Mesenchymal stem cell (in vitro differentiated cells and primary cell): ENCODE measurements at regions not wholly inside any gene's neighbourhood (a gene's known extent, or its start where the extent isn't known, plus 50 kb on each side); places are given as distances from the start of the nearest gene placed in this dataset.
"Not testable (repeated sequence)": the region's sequence is repeated elsewhere in the genome, so short reads cannot be mapped to it uniquely, and the experiment has no call there.

Experiments used
- DNase-seq: peaks from one replicate; pipeline ENCODE4 v3.0.0-alpha.2; 2013
- H2AFZ ChIP-seq: one replicate; pipeline ENCODE4 v1.6.1; 2013; ENCODE audit warnings: low read depth, mild to moderate bottlenecking, control low read depth, inconsistent platforms, low read length, moderate library complexity
- H2AK5ac ChIP-seq: 2 replicates; pipeline ENCODE4 v1.6.1; 2013; ENCODE audit warnings: low read length, moderate library complexity, mild to moderate bottlenecking, inconsistent platforms; ENCODE audit not compliant: severe bottlenecking
- H2BK120ac ChIP-seq: one replicate; pipeline ENCODE4 v1.6.1; 2013; ENCODE audit warnings: low read depth, mild to moderate bottlenecking, inconsistent platforms, low read length, moderate library complexity
- H2BK12ac ChIP-seq, 2 experiments: one replicate each; pipeline ENCODE4 v1.6.1; 2013; ENCODE audit warnings: inconsistent platforms in 2 of 2, low read length in 2 of 2, mild to moderate bottlenecking in 2 of 2, moderate library complexity in 2 of 2, control low read depth in 1 of 2
- H2BK15ac ChIP-seq: one replicate; pipeline ENCODE4 v1.6.1; 2013; ENCODE audit warnings: mild to moderate bottlenecking, low read depth, inconsistent platforms; ENCODE audit not compliant: poor library complexity, severe bottlenecking
- H2BK5ac ChIP-seq: 2 replicates; pipeline ENCODE4 v1.6.1; 2013; ENCODE audit warnings: low read depth, mild to moderate bottlenecking, low read length, control low read depth, inconsistent platforms; ENCODE audit not compliant: poor library complexity, severe bottlenecking
- H3K14ac ChIP-seq, 2 experiments: one replicate each; pipeline ENCODE4 v1.6.1; 2013; ENCODE audit warnings: inconsistent platforms in 2 of 2, low read length in 2 of 2, control low read depth in 1 of 2, mild to moderate bottlenecking in 1 of 2, moderate library complexity in 1 of 2
- H3K18ac ChIP-seq, 2 experiments: one replicate each; pipeline ENCODE4 v1.6.1; 2013; ENCODE audit warnings: inconsistent platforms in 2 of 2, low read length in 2 of 2, control low read depth in 1 of 2, low read depth in 1 of 2, mild to moderate bottlenecking in 1 of 2
- H3K23ac ChIP-seq, 2 experiments: one replicate each; pipeline ENCODE4 v1.6.1; 2013; ENCODE audit warnings: inconsistent platforms in 2 of 2, low read length in 2 of 2, mild to moderate bottlenecking in 2 of 2, moderate library complexity in 2 of 2, control low read depth in 1 of 2
- H3K27ac ChIP-seq: 2 replicates; pipeline ENCODE4 v1.5.1; 2013; ENCODE audit warnings: mild to moderate bottlenecking, moderate library complexity, low read length, control low read depth, inconsistent platforms; ENCODE audit not compliant: poor library complexity, severe bottlenecking
- H3K27me3 ChIP-seq, 2 experiments: 2 replicates each; pipeline versions ENCODE4 v1.6.1 to v1.7.0; 2013; ENCODE audit warnings: low read length in 2 of 2, mild to moderate bottlenecking in 2 of 2, moderate library complexity in 2 of 2, control low read depth in 1 of 2, inconsistent platforms in 1 of 2; ENCODE audit not compliant: control insufficient read depth in 1 of 2, insufficient read depth in 1 of 2
- H3K36me3 ChIP-seq, 2 experiments: 2 replicates each; pipeline versions ENCODE4 v1.6.1 to v1.7.0; 2013; ENCODE audit warnings: low read length in 2 of 2, control low read depth in 1 of 2, inconsistent platforms in 1 of 2, low read depth in 1 of 2, mild to moderate bottlenecking in 1 of 2; ENCODE audit not compliant: insufficient read depth in 2 of 2, control insufficient read depth in 1 of 2
- H3K4ac ChIP-seq, 2 experiments: one replicate each; pipeline ENCODE4 v1.6.1; 2013; ENCODE audit warnings: inconsistent platforms in 2 of 2, low read length in 2 of 2, mild to moderate bottlenecking in 2 of 2, moderate library complexity in 2 of 2, control low read depth in 1 of 2, low read depth in 1 of 2
- H3K4me1 ChIP-seq: 2 replicates; pipeline ENCODE4 v1.6.1; 2013; ENCODE audit warnings: low read depth, low read length, control low read depth; ENCODE audit not compliant: control insufficient read depth, insufficient read depth
- H3K4me2 ChIP-seq: 2 replicates; pipeline ENCODE4 v1.6.1; 2013; ENCODE audit warnings: low read length, mild to moderate bottlenecking, inconsistent platforms; ENCODE audit not compliant: poor library complexity, severe bottlenecking
- H3K4me3 ChIP-seq, 2 experiments: 2 replicates each; pipeline versions ENCODE4 v1.5.1 to v1.7.0; 2013; ENCODE audit warnings: low read length in 2 of 2, mild to moderate bottlenecking in 2 of 2, control low read depth in 1 of 2, low read depth in 1 of 2; ENCODE audit not compliant: insufficient read depth in 1 of 2
- H3K79me1 ChIP-seq: replicated peaks from 2 replicates; pipeline ENCODE4 v1.6.1; 2013; ENCODE audit warnings: mild to moderate bottlenecking, control low read depth, low read length, inconsistent platforms; ENCODE audit not compliant: poor library complexity, severe bottlenecking
- H3K9ac ChIP-seq: 2 replicates; pipeline ENCODE4 v1.7.0; 2013; ENCODE audit warnings: mild to moderate bottlenecking, low read length, moderate library complexity
- H3K9me3 ChIP-seq: 2 replicates; pipeline ENCODE4 v1.7.0; 2013; ENCODE audit warnings: mild to moderate bottlenecking, low read length; ENCODE audit not compliant: control insufficient read depth
- H4K8ac ChIP-seq: one replicate; pipeline ENCODE4 v1.6.1; 2013; ENCODE audit warnings: inconsistent platforms, mild to moderate bottlenecking, low read length, moderate library complexity
- H4K91ac ChIP-seq: one replicate; pipeline ENCODE4 v1.6.1; 2013; ENCODE audit warnings: mild to moderate bottlenecking, low read length, inconsistent platforms
- WGBS: methylation state at CpG from one replicate; pipeline ENCODE4 v1.1.7; 2013; ENCODE audit warnings: mixed read lengths; 5-methylcytosine and 5-hydroxymethylcytosine counted together

GRCh38 chr1:5769146-5769545 is 223.1 kb downstream of the NPHP4 start:
- no peak for DNase-seq
- no peak overlapping the region for H3K4me2 ChIP-seq
- H3K27ac ChIP-seq: no peak overlapping the region
- peaks cover 0 to 10% of the 10 kb centered on the region in 2 experiments for H3K27me3 ChIP-seq
- no peak overlapping the region for H3K9ac ChIP-seq
- no peak overlapping the region for H3K18ac ChIP-seq
- no peak overlapping the region for H2AFZ ChIP-seq
- no peaks in the 10 kb centered on the region for H3K36me3 ChIP-seq
- H4K91ac ChIP-seq: no peak overlapping the region
- H2BK5ac ChIP-seq: no peak overlapping the region
- no peaks in the 10 kb centered on the region for H3K4me1 ChIP-seq
- no peak overlapping the region for H2AK5ac ChIP-seq
- H4K8ac ChIP-seq: no peak overlapping the region
- H3K79me1 ChIP-seq: no peaks in the 10 kb centered on the region
- 69% methylated on average over 7 of the region's 7 CpGs for WGBS
- H3K14ac ChIP-seq: no peak overlapping the region
- H3K9me3 ChIP-seq: no peaks in the 10 kb centered on the region
- no peak overlapping the region for H2BK12ac ChIP-seq
- H3K23ac ChIP-seq: no peak overlapping the region
- no peak overlapping the region for H3K4ac ChIP-seq
- no peak overlapping the region for H2BK15ac ChIP-seq
- H2BK120ac ChIP-seq: no peak overlapping the region
- H3K4me3 ChIP-seq: no peak overlapping the region

- no peak overlapping the region for H3K4me2 ChIP-seq
- no peak overlapping the region for H2AK5ac ChIP-seq
- H2BK5ac ChIP-seq: no peak overlapping the region
- H2BK12ac ChIP-seq: no peak overlapping the region
- H2BK15ac ChIP-seq: no peak overlapping the region
- H3K27ac ChIP-seq: no peak overlapping the region
- no peak for DNase-seq
- H3K14ac ChIP-seq: no peak overlapping the region
- no peak overlapping the region for H3K4ac ChIP-seq
- H3K23ac ChIP-seq: no peak overlapping the region
- H3K79me1 ChIP-seq: no peaks in the 10 kb centered on the region
- H3K36me3 ChIP-seq: no peaks in the 10 kb centered on the region
- H4K8ac ChIP-seq: no peak overlapping the region
- H2AFZ ChIP-seq: no peak overlapping the region
- no peaks in the 10 kb centered on the region for H3K9me3 ChIP-seq
- H3K4me1 ChIP-seq: no peaks in the 10 kb centered on the region
- WGBS: 63% methylated on average over 10 of the region's 10 CpGs
- no peak overlapping the region for H3K18ac ChIP-seq
- peaks cover 0 to 10% of the 10 kb centered on the region in 2 experiments for H3K27me3 ChIP-seq
- H3K4me3 ChIP-seq: no peak overlapping the region
- no peak overlapping the region for H4K91ac ChIP-seq
- no peak overlapping the region for H3K9ac ChIP-seq
- H2BK120ac ChIP-seq: no peak overlapping the region
Measured at GRCh38 chr1:5768014-5768413, 224.2 kb downstream of the NPHP4 start.

GRCh38 chr1:5766996-5767395 is 225.2 kb downstream of the NPHP4 start:
- DNase-seq, H3K4me3 ChIP-seq, H4K8ac ChIP-seq, H3K14ac ChIP-seq, H3K36me3 ChIP-seq, H3K18ac ChIP-seq, H2BK15ac ChIP-seq, H3K23ac ChIP-seq, H3K79me1 ChIP-seq, H4K91ac ChIP-seq, H3K4me2 ChIP-seq, H3K27ac ChIP-seq, H2BK120ac ChIP-seq, H3K27me3 ChIP-seq, H2AK5ac ChIP-seq, H2AFZ ChIP-seq, H3K9me3 ChIP-seq, H3K4ac ChIP-seq, H3K9ac ChIP-seq, H2BK12ac ChIP-seq, H3K4me1 ChIP-seq, H2BK5ac ChIP-seq: not testable (repeated sequence)
- WGBS: 78% methylated on average over 12 of the region's 12 CpGs

- no peak overlapping the region for H3K14ac ChIP-seq
- no peaks in the 10 kb centered on the region for H3K36me3 ChIP-seq
- H3K27me3 ChIP-seq: peaks cover 0 to 10% of the 10 kb centered on the region in 2 experiments
- H3K4me1 ChIP-seq: no peaks in the 10 kb centered on the region
- H4K8ac ChIP-seq: no peak overlapping the region
- no peak overlapping the region for H3K4me2 ChIP-seq
- H2BK15ac ChIP-seq: no peak overlapping the region
- no peak overlapping the region for H3K4ac ChIP-seq
- no peak overlapping the region for H3K27ac ChIP-seq
- no peak overlapping the region for H3K18ac ChIP-seq
- no peak overlapping the region for H3K23ac ChIP-seq
- 70% methylated on average over 14 of the region's 17 CpGs for WGBS
- H3K9me3 ChIP-seq: no peaks in the 10 kb centered on the region
- no peak for DNase-seq
- H2AFZ ChIP-seq: no peak overlapping the region
- H2BK12ac ChIP-seq: no peak overlapping the region
- no peak overlapping the region for H2BK120ac ChIP-seq
- no peaks in the 10 kb centered on the region for H3K79me1 ChIP-seq
- H2BK5ac ChIP-seq: no peak overlapping the region
- H2AK5ac ChIP-seq: no peak overlapping the region
- no peak overlapping the region for H3K4me3 ChIP-seq
- H4K91ac ChIP-seq: no peak overlapping the region
- H3K9ac ChIP-seq: no peak overlapping the region
Measured at GRCh38 chr1:5765997-5766913, 226.0 kb downstream of the NPHP4 start.
